Transverse colon (tissue), 4 donors: ENCODE measurements at regions not wholly inside any gene's neighbourhood (a gene's known extent, or its start where the extent isn't known, plus 50 kb on each side); places are given as distances from the start of the nearest gene placed in this dataset.

Experiments used
- CTCF ChIP-seq, 5 experiments: fragments of 200-600 bp in 3 of 5; fragments of 450-650 bp in 2 of 5; sonication (generic) in 3 of 5; IDR thresholded peaks; 1 replicate in 2 of 5; 2 replicates in 3 of 5; pipeline ENCODE4 v1.5.1; 2016 to 2017; ENCODE audit warnings: antibody characterized with exemption in 5 of 5, inconsistent platforms in 3 of 5, mild to moderate bottlenecking in 2 of 5, moderate library complexity in 1 of 5
- EP300 ChIP-seq: sonication (generic); formaldehyde crosslinking; IDR thresholded peaks from one replicate; pipeline ENCODE4 v1.6.1; 2017; ENCODE audit warnings: antibody characterized with exemption, low read depth
- POLR2A ChIP-seq: fragments of 450-650 bp; IDR thresholded peaks from one replicate; pipeline ENCODE4 v1.6.1; 2016; ENCODE audit warnings: antibody characterized with exemption, mild to moderate bottlenecking, moderate library complexity
- POLR2AphosphoS5 ChIP-seq, 3 donors: sonication (generic); formaldehyde crosslinking; IDR thresholded peaks; one replicate each; pipeline ENCODE4 v1.6.1; 2016; ENCODE audit warnings: antibody characterized with exemption in 3 of 3

GRCh38 chr18:51531501-51531900 is 334.0 kb upstream of the MEX3C start:
- no peak for TF ChIP-seq CTCF (IDR thresholded peaks at IDR 0.05)
- no peak for TF ChIP-seq POLR2AphosphoS5 (IDR thresholded peaks at IDR 0.05)
- no peak for TF ChIP-seq POLR2A
- no peak for TF ChIP-seq EP300
